Hepatocyte (in vitro differentiated cells): ENCODE measurements at regions not wholly inside any gene's neighbourhood (a gene's known extent, or its start where the extent isn't known, plus 50 kb on each side); places are given as distances from the start of the nearest gene placed in this dataset.

Experiments used
- DNase-seq: peaks from one replicate; pipeline ENCODE4 v3.0.0-alpha.2; 2016; ENCODE audit warnings: low spot score
- H2AFZ ChIP-seq: fragments of 200-600 bp; sonication (generic); 2 replicates; pipeline ENCODE4 v1.6.0; 2016; ENCODE audit warnings: antibody characterized with exemption, mild to moderate bottlenecking
- H3K27ac ChIP-seq: fragments of 200-600 bp; sonication (generic); 2 replicates; pipeline ENCODE4 v1.5.1; 2016; ENCODE audit warnings: mild to moderate bottlenecking
- H3K27me3 ChIP-seq: fragments of 200-600 bp; sonication (generic); 2 replicates; pipeline ENCODE4 v1.6.1; 2016
- H3K36me3 ChIP-seq: fragments of 200-600 bp; sonication (generic); replicated peaks from 2 replicates; pipeline ENCODE4 v1.5.1; 2016; ENCODE audit warnings: low read depth; ENCODE audit not compliant: insufficient read depth
- H3K4me1 ChIP-seq: fragments of 200-600 bp; sonication (generic); 2 replicates; pipeline ENCODE4 v1.5.1; 2016; ENCODE audit warnings: mild to moderate bottlenecking, moderate library complexity; ENCODE audit not compliant: insufficient read depth
- H3K4me2 ChIP-seq: fragments of 200-600 bp; sonication (generic); 2 replicates; pipeline ENCODE4 v1.6.0; 2016
- H3K4me3 ChIP-seq: fragments of 200-600 bp; sonication (generic); 2 replicates; pipeline ENCODE4 v1.5.1; 2016; ENCODE audit warnings: mild to moderate bottlenecking
- H3K79me2 ChIP-seq: fragments of 200-600 bp; sonication (generic); 2 replicates; pipeline ENCODE4 v1.6.0; 2017; ENCODE audit warnings: mild to moderate bottlenecking
- H3K9me2 ChIP-seq: fragments of 200-600 bp; sonication (generic); replicated peaks from 2 replicates; pipeline ENCODE4 v1.6.0; 2017; ENCODE audit warnings: mild to moderate bottlenecking; ENCODE audit not compliant: insufficient read depth
- H3K9me3 ChIP-seq: fragments of 200-600 bp; sonication (generic); 2 replicates; pipeline ENCODE4 v1.5.1; 2016; ENCODE audit warnings: low read depth, mild to moderate bottlenecking
- H4K20me1 ChIP-seq: fragments of 200-600 bp; sonication (generic); 2 replicates; pipeline ENCODE4 v1.6.0; 2016; ENCODE audit warnings: mild to moderate bottlenecking; ENCODE audit not compliant: insufficient read depth, poor library complexity, severe bottlenecking
- EZH2 ChIP-seq: fragments of 200-600 bp; sonication (generic); IDR thresholded peaks from 2 replicates; pipeline ENCODE4 v1.6.1; 2016; ENCODE audit warnings: antibody characterized with exemption, mild to moderate bottlenecking, borderline replicate concordance
- EZH2phosphoT487 ChIP-seq: fragments of 200-600 bp; sonication (generic); IDR thresholded peaks from one replicate; pipeline ENCODE4 v1.6.1; 2018; ENCODE audit warnings: antibody characterized with exemption, mild to moderate bottlenecking, low read depth, moderate library complexity; ENCODE audit not compliant: unreplicated experiment, severe bottlenecking
- WGBS: methylation state at CpG from one replicate; pipeline ENCODE4 v1.1.6; 2016; ENCODE audit warnings: low lambda C conversion rate; ENCODE audit errors: missing lambda C conversion rate; 5-methylcytosine and 5-hydroxymethylcytosine counted together
- TF ChIP-seq, protein P1 (sequence below): fragments of 200-600 bp; sonication (generic); IDR thresholded peaks from 2 replicates; pipeline ENCODE4 v1.5.1; 2016; ENCODE audit warnings: antibody characterized with exemption, mild to moderate bottlenecking; ENCODE audit not compliant: poor library complexity

DNA sequence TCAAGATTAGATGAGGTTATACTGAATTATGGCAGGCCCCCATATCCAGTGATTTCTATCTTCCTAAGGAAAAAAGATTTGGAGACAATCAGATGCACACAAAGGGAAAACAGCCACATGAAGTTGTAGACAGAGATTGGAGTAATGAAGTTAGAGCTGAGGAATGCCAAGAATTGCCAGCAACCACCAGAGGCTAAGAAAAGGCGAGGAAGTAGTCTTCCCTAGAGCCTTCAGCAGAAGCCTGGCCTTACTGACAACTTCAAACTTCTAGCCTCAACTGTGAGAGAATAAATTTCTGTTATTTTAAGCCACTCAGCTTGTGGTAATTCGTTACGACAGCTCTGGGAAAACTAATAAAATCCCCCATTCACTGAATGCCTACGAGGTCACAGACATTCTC, 473.9 kb downstream of the COL12A1 start:
- WGBS: 59% methylated on average over 4 of the region's 4 CpGs
- no peaks in the 10 kb centered on the region for H3K27me3 ChIP-seq
- no peak overlapping the region for H3K27ac ChIP-seq
- no peaks in the 10 kb centered on the region for H4K20me1 ChIP-seq
- H3K9me3 ChIP-seq: no peaks in the 10 kb centered on the region
- H3K9me2 ChIP-seq: no peaks in the 10 kb centered on the region
- no peaks in the 10 kb centered on the region for H3K36me3 ChIP-seq
- no peak overlapping the region for H2AFZ ChIP-seq
- H3K79me2 ChIP-seq: no peaks in the 10 kb centered on the region
- no peak for DNase-seq
- no peak overlapping the region for H3K4me2 ChIP-seq
- no peak overlapping the region for H3K4me3 ChIP-seq
- no peaks in the 10 kb centered on the region for H3K4me1 ChIP-seq
- TF ChIP-seq EZH2phosphoT487 (no peak), EZH2 (no peak)
- TF ChIP-seq, protein P1, sequence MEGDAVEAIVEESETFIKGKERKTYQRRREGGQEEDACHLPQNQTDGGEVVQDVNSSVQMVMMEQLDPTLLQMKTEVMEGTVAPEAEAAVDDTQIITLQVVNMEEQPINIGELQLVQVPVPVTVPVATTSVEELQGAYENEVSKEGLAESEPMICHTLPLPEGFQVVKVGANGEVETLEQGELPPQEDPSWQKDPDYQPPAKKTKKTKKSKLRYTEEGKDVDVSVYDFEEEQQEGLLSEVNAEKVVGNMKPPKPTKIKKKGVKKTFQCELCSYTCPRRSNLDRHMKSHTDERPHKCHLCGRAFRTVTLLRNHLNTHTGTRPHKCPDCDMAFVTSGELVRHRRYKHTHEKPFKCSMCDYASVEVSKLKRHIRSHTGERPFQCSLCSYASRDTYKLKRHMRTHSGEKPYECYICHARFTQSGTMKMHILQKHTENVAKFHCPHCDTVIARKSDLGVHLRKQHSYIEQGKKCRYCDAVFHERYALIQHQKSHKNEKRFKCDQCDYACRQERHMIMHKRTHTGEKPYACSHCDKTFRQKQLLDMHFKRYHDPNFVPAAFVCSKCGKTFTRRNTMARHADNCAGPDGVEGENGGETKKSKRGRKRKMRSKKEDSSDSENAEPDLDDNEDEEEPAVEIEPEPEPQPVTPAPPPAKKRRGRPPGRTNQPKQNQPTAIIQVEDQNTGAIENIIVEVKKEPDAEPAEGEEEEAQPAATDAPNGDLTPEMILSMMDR: no peak

DNA sequence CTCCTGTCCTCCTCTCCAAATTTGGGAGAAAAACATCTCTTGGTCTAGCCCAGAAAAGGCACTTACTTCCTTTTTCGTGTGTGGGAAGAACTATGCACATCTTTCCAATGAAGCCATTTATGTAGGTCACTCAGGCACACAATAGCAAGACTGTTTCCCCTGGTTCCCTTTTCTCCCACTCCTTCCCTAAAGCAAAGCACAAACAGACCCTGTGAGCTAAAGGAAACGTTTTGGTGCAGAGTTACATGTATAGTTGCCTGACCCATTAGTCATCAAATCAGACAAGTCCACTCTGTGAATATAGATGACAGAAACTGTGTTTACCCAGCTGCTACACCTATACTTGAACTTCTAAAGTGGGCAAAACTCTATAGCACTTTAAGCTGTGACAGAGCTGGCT, 474.6 kb downstream of the COL12A1 start:
- H3K9me2 ChIP-seq: no peaks in the 10 kb centered on the region
- no peaks in the 10 kb centered on the region for H3K27me3 ChIP-seq
- DNase-seq: no peak
- H3K4me2 ChIP-seq: no peak overlapping the region
- TF ChIP-seq EZH2 (no peak), EZH2phosphoT487 (no peak)
- TF ChIP-seq, protein P1: no peak
- no peaks in the 10 kb centered on the region for H3K9me3 ChIP-seq
- no peak overlapping the region for H3K4me3 ChIP-seq
- no peaks in the 10 kb centered on the region for H3K79me2 ChIP-seq
- H3K36me3 ChIP-seq: no peaks in the 10 kb centered on the region
- no peak overlapping the region for H3K27ac ChIP-seq
- H2AFZ ChIP-seq: no peak overlapping the region
- no peaks in the 10 kb centered on the region for H4K20me1 ChIP-seq
- 57% methylated on average over 2 of the region's 2 CpGs for WGBS
- no peaks in the 10 kb centered on the region for H3K4me1 ChIP-seq

DNA sequence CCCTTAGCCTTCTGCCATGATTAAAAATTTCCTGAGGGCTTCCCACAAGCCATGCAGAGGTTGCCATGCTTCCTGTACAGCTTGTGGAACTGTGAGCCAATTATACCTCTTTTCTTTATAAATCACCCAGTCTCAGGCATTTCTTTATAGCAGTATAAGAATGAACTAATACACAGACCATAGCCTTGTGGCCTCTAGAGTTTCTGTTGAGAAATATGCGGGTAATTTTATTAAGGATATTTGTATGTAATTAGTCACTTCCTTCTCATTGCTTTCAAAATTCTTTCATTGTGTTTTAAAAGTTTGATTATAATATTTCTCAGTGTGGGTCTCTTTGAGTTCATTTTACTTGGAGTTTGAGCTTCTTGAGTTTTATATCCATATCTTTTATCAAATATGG, 484.9 kb downstream of the COL12A1 start:
- no peak overlapping the region for H3K27ac ChIP-seq
- 100% methylated on average over 1 of the region's 1 CpG for WGBS
- no peaks in the 10 kb centered on the region for H3K79me2 ChIP-seq

More for the DNA sequence above, 484.9 kb downstream of the COL12A1 start:
- no peak for DNase-seq
- Histone ChIP-seq H3K9me3 (no peaks in the 10 kb centered on the region), H4K20me1 (no peaks in the 10 kb centered on the region), H2AFZ (no peak overlapping the region), H3K4me1 (no peaks in the 10 kb centered on the region), H3K4me2 (no peak overlapping the region), H3K27me3 (no peaks in the 10 kb centered on the region), H3K9me2 (no peaks in the 10 kb centered on the region), H3K4me3 (no peak overlapping the region), H3K36me3 (no peaks in the 10 kb centered on the region)
- TF ChIP-seq EZH2 (no peak), EZH2phosphoT487 (no peak)
- TF ChIP-seq, protein P1: no peak
